Neural progenitor cell (in vitro differentiated cells): ENCODE measurements at regions not wholly inside any gene's neighbourhood (a gene's known extent, or its start where the extent isn't known, plus 50 kb on each side); places are given as distances from the start of the nearest gene placed in this dataset.

Experiments used
- DNase-seq: peaks from one replicate; pipeline ENCODE4 v3.0.0-alpha.2; 2016; ENCODE audit warnings: low spot score
- H2AFZ ChIP-seq: fragments of 200-600 bp; sonication (generic); replicated peaks from 2 replicates; pipeline ENCODE4 v1.6.1; 2016; ENCODE audit warnings: antibody characterized with exemption
- H3F3A ChIP-seq: fragments of 200-600 bp; sonication (generic); 2 replicates; pipeline ENCODE4 v1.6.1; 2016; ENCODE audit warnings: antibody characterized with exemption, low read depth
- H3K27ac ChIP-seq: fragments of 200-600 bp; sonication (generic); 2 replicates; pipeline ENCODE4 v1.5.1; 2016; ENCODE audit warnings: mild to moderate bottlenecking
- H3K27me3 ChIP-seq: fragments of 200-600 bp; sonication (generic); 2 replicates; pipeline ENCODE4 v1.6.1; 2016; ENCODE audit warnings: mild to moderate bottlenecking, moderate library complexity
- H3K36me3 ChIP-seq: fragments of 200-600 bp; sonication (generic); 2 replicates; pipeline ENCODE4 v1.5.1; 2016
- H3K4me1 ChIP-seq: fragments of 200-600 bp; sonication (generic); 2 replicates; pipeline ENCODE4 v1.6.1; 2016; ENCODE audit warnings: mixed run types
- H3K4me2 ChIP-seq: fragments of 200-600 bp; sonication (generic); 2 replicates; pipeline ENCODE4 v1.6.1; 2016
- H3K4me3 ChIP-seq: fragments of 200-600 bp; sonication (generic); 2 replicates; pipeline ENCODE4 v1.5.1; 2016
- H3K79me2 ChIP-seq: fragments of 200-600 bp; sonication (generic); 2 replicates; pipeline ENCODE4 v1.6.1; 2016; ENCODE audit warnings: low read depth
- H3K9ac ChIP-seq: fragments of 200-600 bp; sonication (generic); 2 replicates; pipeline ENCODE4 v1.6.1; 2016
- H3K9me3 ChIP-seq: fragments of 200-600 bp; sonication (generic); 2 replicates; pipeline ENCODE4 v1.5.1; 2016; ENCODE audit warnings: low read depth
- H4K20me1 ChIP-seq: fragments of 200-600 bp; sonication (generic); 2 replicates; pipeline ENCODE4 v1.6.1; 2016; ENCODE audit warnings: low read depth
- H3K27ac Mint-ChIP-seq: 3 replicates; pipeline ENCODE4 v1.8.0; 2021; ENCODE audit warnings: mixed read lengths
- H3K27me3 Mint-ChIP-seq: 2 replicates; pipeline ENCODE4 v1.8.0; 2022; ENCODE audit warnings: low read depth, mild to moderate bottlenecking, inconsistent platforms, moderate library complexity, mixed read lengths; ENCODE audit not compliant: insufficient read depth
- H3K36me3 Mint-ChIP-seq: 3 replicates; pipeline ENCODE4 v1.8.0; 2021; ENCODE audit warnings: mixed read lengths
- H3K4me1 Mint-ChIP-seq: 3 replicates; pipeline ENCODE4 v1.8.0; 2021; ENCODE audit warnings: mixed read lengths
- H3K4me3 Mint-ChIP-seq: 3 replicates; pipeline ENCODE4 v1.8.0; 2021; ENCODE audit warnings: mild to moderate bottlenecking, moderate library complexity, mixed read lengths
- H3K9me3 Mint-ChIP-seq: 3 replicates; pipeline ENCODE4 v1.8.0; 2020; ENCODE audit warnings: mixed read lengths
- EZH2 ChIP-seq: fragments of 200-600 bp; sonication (generic); IDR thresholded peaks from 2 replicates; pipeline ENCODE4 v1.6.1; 2017; ENCODE audit warnings: antibody characterized with exemption, mild to moderate bottlenecking, moderate library complexity
- EZH2phosphoT487 ChIP-seq: fragments of 200-600 bp; sonication (generic); IDR thresholded peaks from 2 replicates; pipeline ENCODE4 v1.6.1; 2017; ENCODE audit warnings: antibody characterized with exemption
- TF ChIP-seq, protein P1 (sequence below): fragments of 200-600 bp; sonication (generic); IDR thresholded peaks from 2 replicates; pipeline ENCODE4 v1.5.1; 2017; ENCODE audit warnings: antibody characterized with exemption, mild to moderate bottlenecking

DNA sequence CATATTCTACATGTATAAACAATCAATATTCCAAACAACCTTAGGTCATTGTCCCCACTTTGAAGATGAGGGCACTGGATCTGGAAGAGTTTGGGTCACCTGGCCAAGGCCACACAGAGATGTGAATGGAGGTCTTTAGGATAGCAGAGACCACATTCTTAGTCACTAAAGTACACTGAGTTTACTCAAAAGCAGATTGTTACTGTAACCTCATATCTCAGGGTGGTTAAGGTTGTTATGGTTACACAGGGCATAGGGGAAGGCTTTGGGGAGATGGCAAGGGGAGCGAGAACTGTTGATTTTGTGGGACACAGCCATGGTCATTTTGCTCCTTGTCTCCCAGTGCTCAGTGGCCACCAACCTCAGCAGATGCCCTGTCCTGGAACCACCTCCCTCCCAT lies 109.4 kb downstream of the GATA6 start:
- H3K27me3 ChIP-seq: no peaks in the 10 kb centered on the region
- TF ChIP-seq EZH2 (no peak), EZH2phosphoT487 (no peak)
- TF ChIP-seq, protein P1, sequence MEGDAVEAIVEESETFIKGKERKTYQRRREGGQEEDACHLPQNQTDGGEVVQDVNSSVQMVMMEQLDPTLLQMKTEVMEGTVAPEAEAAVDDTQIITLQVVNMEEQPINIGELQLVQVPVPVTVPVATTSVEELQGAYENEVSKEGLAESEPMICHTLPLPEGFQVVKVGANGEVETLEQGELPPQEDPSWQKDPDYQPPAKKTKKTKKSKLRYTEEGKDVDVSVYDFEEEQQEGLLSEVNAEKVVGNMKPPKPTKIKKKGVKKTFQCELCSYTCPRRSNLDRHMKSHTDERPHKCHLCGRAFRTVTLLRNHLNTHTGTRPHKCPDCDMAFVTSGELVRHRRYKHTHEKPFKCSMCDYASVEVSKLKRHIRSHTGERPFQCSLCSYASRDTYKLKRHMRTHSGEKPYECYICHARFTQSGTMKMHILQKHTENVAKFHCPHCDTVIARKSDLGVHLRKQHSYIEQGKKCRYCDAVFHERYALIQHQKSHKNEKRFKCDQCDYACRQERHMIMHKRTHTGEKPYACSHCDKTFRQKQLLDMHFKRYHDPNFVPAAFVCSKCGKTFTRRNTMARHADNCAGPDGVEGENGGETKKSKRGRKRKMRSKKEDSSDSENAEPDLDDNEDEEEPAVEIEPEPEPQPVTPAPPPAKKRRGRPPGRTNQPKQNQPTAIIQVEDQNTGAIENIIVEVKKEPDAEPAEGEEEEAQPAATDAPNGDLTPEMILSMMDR: no peak
- H3K9me3 ChIP-seq: no peaks in the 10 kb centered on the region
- H3K27ac ChIP-seq: no peak overlapping the region
- no peaks in the 10 kb centered on the region for H3F3A ChIP-seq
- H3K4me3 ChIP-seq: no peak overlapping the region
- no peak overlapping the region for H3K9ac ChIP-seq
- no peak overlapping the region for H3K27ac Mint-ChIP-seq
- no peak overlapping the region for H2AFZ ChIP-seq
- no peaks in the 10 kb centered on the region for H3K4me1 Mint-ChIP-seq
- no peak overlapping the region for H3K4me3 Mint-ChIP-seq
- no peaks in the 10 kb centered on the region for H3K79me2 ChIP-seq
- H3K4me1 ChIP-seq: no peaks in the 10 kb centered on the region
- H3K4me2 ChIP-seq: no peak overlapping the region
- no peaks in the 10 kb centered on the region for H3K36me3 Mint-ChIP-seq
- no peaks in the 10 kb centered on the region for H3K36me3 ChIP-seq
- H3K27me3 Mint-ChIP-seq: peaks cover 7% of the 10 kb centered on the region
- no peak for DNase-seq
- H4K20me1 ChIP-seq: no peaks in the 10 kb centered on the region
- peaks cover 4% of the 10 kb centered on the region for H3K9me3 Mint-ChIP-seq

DNA sequence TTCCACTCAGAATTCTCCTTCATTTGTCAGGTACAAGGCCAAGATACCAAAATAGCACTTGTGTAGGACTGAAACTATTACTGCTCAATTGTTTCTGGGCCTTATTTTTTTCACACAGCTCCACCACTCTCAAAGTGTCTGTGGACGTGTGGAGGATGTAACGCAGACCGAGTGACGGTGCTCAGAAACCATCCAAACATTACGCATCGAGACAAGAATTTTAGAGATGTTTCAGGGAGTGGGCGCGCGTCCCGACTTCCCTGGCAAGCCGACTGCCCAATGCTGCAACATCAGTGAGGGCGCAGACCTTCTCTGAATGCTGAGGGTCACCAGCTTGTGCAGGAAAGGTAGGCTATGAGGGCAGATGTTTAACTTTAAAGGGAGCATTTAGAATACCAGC lies 108.4 kb downstream of the GATA6 start:
- DNase-seq: no peak
- Mint-ChIP-seq H3K4me1 (no peaks in the 10 kb centered on the region), H3K36me3 (no peaks in the 10 kb centered on the region), H3K27me3 (peaks cover 11% of the 10 kb centered on the region), H3K27ac (no peak overlapping the region), H3K9me3 (peaks cover 2% of the 10 kb centered on the region), H3K4me3 (no peak overlapping the region)
- H3K4me3 ChIP-seq: no peak overlapping the region
- no peaks in the 10 kb centered on the region for H3K79me2 ChIP-seq
- no peaks in the 10 kb centered on the region for H3K36me3 ChIP-seq
- no peaks in the 10 kb centered on the region for H3F3A ChIP-seq
- H3K9ac ChIP-seq: no peak overlapping the region
- H3K27ac ChIP-seq: no peak overlapping the region
- no peaks in the 10 kb centered on the region for H3K9me3 ChIP-seq
- H4K20me1 ChIP-seq: no peaks in the 10 kb centered on the region
- H3K27me3 ChIP-seq: peaks cover 5% of the 10 kb centered on the region
- H3K4me1 ChIP-seq: no peaks in the 10 kb centered on the region
- H2AFZ ChIP-seq: no peak overlapping the region
- TF ChIP-seq EZH2phosphoT487 (no peak), EZH2 (no peak)
- TF ChIP-seq, protein P1: no peak
- no peak overlapping the region for H3K4me2 ChIP-seq

DNA sequence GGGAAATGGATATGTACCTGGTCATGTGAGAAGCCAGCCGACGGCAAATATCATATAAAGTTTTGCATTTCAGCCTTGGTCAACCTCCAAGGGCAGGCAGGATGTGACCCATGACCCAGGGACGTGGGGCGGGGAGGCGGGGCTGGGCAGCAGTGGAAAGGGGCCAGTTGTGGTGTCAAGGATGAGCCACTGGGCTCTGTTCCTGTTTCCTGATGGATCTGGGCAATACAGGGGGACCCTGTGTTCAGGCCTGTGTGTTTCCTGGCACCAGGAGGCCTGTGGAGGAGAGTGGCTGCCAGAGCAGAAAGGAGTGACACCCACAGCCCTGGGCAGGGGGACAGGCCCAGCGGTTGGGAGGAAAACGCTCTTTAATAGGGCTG lies 106.9 kb downstream of the GATA6 start:
- Mint-ChIP-seq H3K27me3 (peaks cover 15% of the 10 kb centered on the region), H3K36me3 (no peaks in the 10 kb centered on the region)

More for the DNA sequence above, 106.9 kb downstream of the GATA6 start:
- Histone ChIP-seq H3K27ac (no peak overlapping the region), H3K9ac (no peak overlapping the region), H3K4me1 (no peaks in the 10 kb centered on the region), H3K79me2 (no peaks in the 10 kb centered on the region), H3K36me3 (no peaks in the 10 kb centered on the region), H2AFZ (no peak overlapping the region), H3K4me2 (no peak overlapping the region), H3K27me3 (peaks cover 5% of the 10 kb centered on the region), H3F3A (no peaks in the 10 kb centered on the region), H3K4me3 (no peak overlapping the region), H4K20me1 (no peaks in the 10 kb centered on the region), H3K9me3 (no peaks in the 10 kb centered on the region)
- Mint-ChIP-seq H3K4me3 (no peak overlapping the region), H3K4me1 (no peaks in the 10 kb centered on the region), H3K27ac (no peak overlapping the region), H3K9me3 (peaks cover 4% of the 10 kb centered on the region)
- DNase-seq: no peak
- TF ChIP-seq EZH2phosphoT487: no peak
- TF ChIP-seq EZH2: no peak
- TF ChIP-seq, protein P1: no peak
